SK-N-SH (cell line): ENCODE measurements at regions not wholly inside any gene's neighbourhood (a gene's known extent, or its start where the extent isn't known, plus 50 kb on each side); places are given as distances from the start of the nearest gene placed in this dataset.

Experiments
- CTCF ChIA-PET: fragments of 300-600, 350-600 bp; formaldehyde crosslinking; extraction: SDS; loops from one replicate; lab custom pipeline; 2021; lab: Yijun Ruan, JAX
- POLR2A ChIA-PET: fragments of 350-600 bp; sonication (Branson Sonifier 250); formaldehyde crosslinking; extraction: SDS; loops from one replicate; lab custom pipeline; 2020; ENCODE audit warnings: antibody characterized with exemption, inconsistent platforms; lab: Yijun Ruan, JAX
- DNase-seq: peaks from one replicate; pipeline ENCODE4 v3.0.0; 2012
- H2AFZ ChIP-seq: fragments of 200-600 bp; sonication (generic); 2 replicates; pipeline ENCODE4 v1.8.1; 2016; ENCODE audit warnings: antibody characterized with exemption, mild to moderate bottlenecking, low read depth
- H3F3A ChIP-seq: fragments of 200-600 bp; sonication (generic); replicated peaks from 2 replicates; pipeline ENCODE3; 2016; ENCODE audit warnings: antibody characterized with exemption, mild to moderate bottlenecking; ENCODE audit not compliant: insufficient read depth
- H3K27ac ChIP-seq, 2 experiments: fragments of 200-500 bp in 1 of 2; fragments of 200-600 bp in 1 of 2; sonication (Bioruptor generic) in 1 of 2; sonication (generic), shearing (Covaris generic) in 1 of 2; 2 replicates each; pipeline versions ENCODE4 v1.5.1 to v1.6.1; 2014 to 2016; ENCODE audit warnings: low read depth in 2 of 2, inconsistent platforms in 1 of 2, low read length in 1 of 2, mild to moderate bottlenecking in 1 of 2, mixed read lengths in 1 of 2
- H3K27me3 ChIP-seq: fragments of 200-600 bp; sonication (generic), shearing (Covaris generic); 2 replicates; pipeline ENCODE4 v1.6.1; 2016; ENCODE audit warnings: mixed run types; ENCODE audit not compliant: insufficient read depth
- H3K36me3 ChIP-seq, 2 experiments: fragments of 200-500 bp in 1 of 2; fragments of 200-600 bp in 1 of 2; sonication (Bioruptor generic) in 1 of 2; sonication (generic) in 1 of 2; replicated peaks in 1 of 2; 2 replicates each; pipeline versions ENCODE3 to v1.5.1; 2014 to 2016; ENCODE audit warnings: low read length in 1 of 2, mild to moderate bottlenecking in 1 of 2; ENCODE audit not compliant: insufficient read depth in 2 of 2, control insufficient read depth in 1 of 2
- H3K4me1 ChIP-seq, 2 experiments: fragments of 200-500 bp in 1 of 2; fragments of 200-600 bp in 1 of 2; sonication (Bioruptor generic) in 1 of 2; sonication (generic), shearing (Covaris generic) in 1 of 2; 2 replicates each; pipeline versions ENCODE4 v1.5.1 to v1.6.1; 2014 to 2016; ENCODE audit warnings: low read depth in 1 of 2, low read length in 1 of 2, mixed run types in 1 of 2; ENCODE audit not compliant: insufficient read depth in 2 of 2, control insufficient read depth in 1 of 2
- H3K4me2 ChIP-seq: fragments of 200-600 bp; sonication (generic), shearing (Covaris generic); 2 replicates; pipeline ENCODE4 v1.6.1; 2017; ENCODE audit warnings: mixed run types
- H3K4me3 ChIP-seq, 2 experiments: fragments of 200-500 bp in 1 of 2; fragments of 200-600 bp in 1 of 2; sonication (Bioruptor generic) in 1 of 2; sonication (generic), shearing (Covaris generic) in 1 of 2; 2 replicates each; pipeline versions ENCODE4 v1.5.1 to v1.8.1; 2014 to 2016; ENCODE audit warnings: low read depth in 2 of 2, inconsistent platforms in 1 of 2, low read length in 1 of 2, mild to moderate bottlenecking in 1 of 2, mixed read lengths in 1 of 2, moderate library complexity in 1 of 2
- H3K79me2 ChIP-seq: fragments of 200-600 bp; sonication (generic); 2 replicates; pipeline ENCODE4 v1.8.1; 2017; ENCODE audit warnings: mild to moderate bottlenecking; ENCODE audit not compliant: insufficient read depth
- H3K9ac ChIP-seq: fragments of 200-600 bp; sonication (generic); 2 replicates; pipeline ENCODE4 v1.6.1; 2017; ENCODE audit warnings: mixed run types
- H3K9me2 ChIP-seq: fragments of 200-600 bp; sonication (generic); 2 replicates; pipeline ENCODE4 v1.6.1; 2017; ENCODE audit warnings: mixed run types
- H3K9me3 ChIP-seq: fragments of 200-600 bp; sonication (generic); 2 replicates; pipeline ENCODE4 v1.6.1; 2017; ENCODE audit warnings: mixed run types, mild to moderate bottlenecking, moderate library complexity
- H4K20me1 ChIP-seq: fragments of 200-600 bp; sonication (generic); 2 replicates; pipeline ENCODE4 v1.6.1; 2017; ENCODE audit warnings: mild to moderate bottlenecking, mixed run types; ENCODE audit not compliant: insufficient read depth
- CHD2 ChIP-seq: fragments of 150-350 bp; IDR thresholded peaks from 2 replicates; pipeline ENCODE4 v1.6.1; 2018; ENCODE audit warnings: low read length; ENCODE audit not compliant: partially characterized antibody
- ELF1 ChIP-seq: IDR thresholded peaks from 2 replicates; pipeline ENCODE4 v1.4.0; 2012
- EZH2phosphoT487 ChIP-seq: fragments of 200-600 bp; sonication (generic); IDR thresholded peaks from 2 replicates; pipeline ENCODE4 v1.6.1; 2017; ENCODE audit warnings: low read depth, mixed run types, mild to moderate bottlenecking, antibody characterized with exemption, moderate library complexity, borderline replicate concordance
- FOXJ3 ChIP-seq: sonication (generic); formaldehyde crosslinking; IDR thresholded peaks from 2 replicates; pipeline ENCODE4 v1.5.1; 2020; ENCODE audit warnings: mild to moderate bottlenecking, missing genetic modification reagents
- GATA2 ChIP-seq: sonication (generic); formaldehyde crosslinking; IDR thresholded peaks from 2 replicates; pipeline ENCODE4 v1.5.0; 2020; ENCODE audit warnings: mild to moderate bottlenecking, missing genetic modification reagents
- JUND ChIP-seq: IDR thresholded peaks from 2 replicates; pipeline ENCODE4 v1.4.0; 2012
- NRF1 ChIP-seq: IDR thresholded peaks from 2 replicates; pipeline ENCODE4 v1.6.1; 2012; ENCODE audit warnings: low read depth, mild to moderate bottlenecking, low read length
- POLR2AphosphoS5 ChIP-seq: IDR thresholded peaks from 2 replicates; pipeline ENCODE4 v1.6.1; 2012; ENCODE audit warnings: low read depth, low read length
- RFX5 ChIP-seq: IDR thresholded peaks from 2 replicates; pipeline ENCODE4 v1.6.1; 2012; ENCODE audit warnings: mild to moderate bottlenecking, improper control_type of control experiment, low read length
- SIN3A ChIP-seq: IDR thresholded peaks from 2 replicates; pipeline ENCODE4 v1.6.1; 2012; ENCODE audit warnings: low read depth, mild to moderate bottlenecking, low read length, moderate library complexity, borderline replicate concordance
- TAF1 ChIP-seq: IDR thresholded peaks from 2 replicates; pipeline ENCODE4 v1.6.1; 2012; ENCODE audit warnings: low read depth, mild to moderate bottlenecking, low read length, moderate library complexity, borderline replicate concordance
- USF1 ChIP-seq: IDR thresholded peaks from 2 replicates; pipeline ENCODE4 v1.4.0; 2012; ENCODE audit warnings: low read depth, borderline replicate concordance
- WGBS: methylation state at CpG from one replicate; pipeline ENCODE4 v1.1.6; 2017; ENCODE audit warnings: low lambda C conversion rate; 5-methylcytosine and 5-hydroxymethylcytosine counted together
- TF ChIP-seq, protein P1 (sequence below): IDR thresholded peaks from 2 replicates; pipeline ENCODE4; 2012
- TF ChIP-seq, protein P2 (sequence below): fragments of 150-350 bp; IDR thresholded peaks from 2 replicates; pipeline ENCODE4 v1.6.1; 2017; ENCODE audit warnings: antibody characterized with exemption, low read length, low read depth, borderline replicate concordance
- TF ChIP-seq, protein P3 (sequence below): fragments of 150-350 bp; IDR thresholded peaks from 2 replicates; pipeline ENCODE4 v1.6.1; 2016; ENCODE audit warnings: mild to moderate bottlenecking, low read depth, low read length

- no peak overlapping the region for H3K4me2 ChIP-seq
- peaks cover 0 to 10% of the 10 kb centered on the region in 2 experiments; a peak in 2 of 4 replicates for H3K4me1 ChIP-seq
- no peaks in the 10 kb centered on the region for H3K36me3 ChIP-seq
- DNase-seq = no peak
- no peaks in the 10 kb centered on the region for H3K27me3 ChIP-seq
- no peak overlapping the region for H2AFZ ChIP-seq
- ChIA-PET POLR2A (no interaction called here), CTCF (no interaction called here)
- H3K9me2 ChIP-seq = no peaks in the 10 kb centered on the region
- H3F3A ChIP-seq = no peaks in the 10 kb centered on the region
- 71% methylated on average over 3 of the region's 3 CpGs for WGBS
- no peak overlapping the region for H3K9ac ChIP-seq
- H3K79me2 ChIP-seq = no peaks in the 10 kb centered on the region
- 0 out of 2 replicates have a peak, but pooled peaks cover 7% of the 10 kb centered on the region for H3K9me3 ChIP-seq
- no peak overlapping the region for H3K4me3 ChIP-seq
- no peaks in the 10 kb centered on the region for H4K20me1 ChIP-seq
- TF ChIP-seq POLR2AphosphoS5 (no peak), NRF1 (no peak), FOXJ3 (CRISPR knock-in tag) (no peak)
- H3K27ac ChIP-seq = peak overlapping the region in 1 of 2 experiments; percentile 62; a peak in 2 of 4 replicates
Measured at GRCh38 chr16:64136743-64137142, 985.1 kb downstream of the CDH11 start.

DNA sequence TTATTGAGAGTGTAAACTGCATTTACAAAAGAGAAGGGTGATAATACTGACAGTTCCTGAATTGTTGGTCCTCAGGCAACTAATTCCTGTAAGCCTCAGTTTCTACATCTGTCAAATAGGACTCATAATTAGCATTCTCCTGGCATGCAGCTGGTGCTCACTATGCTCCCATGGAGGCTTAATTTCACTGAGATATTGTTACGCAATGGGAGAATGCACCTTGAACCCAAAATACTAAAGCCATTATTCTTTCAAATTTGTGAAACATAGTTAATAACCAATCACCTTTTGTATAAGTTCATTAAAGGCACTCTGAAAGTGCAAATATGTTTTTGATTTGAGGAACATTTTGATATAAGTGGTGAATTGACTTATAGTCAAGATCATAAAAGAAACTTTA is 985.5 kb downstream of the CDH11 start:
- POLR2A ChIA-PET = no interaction called here
- H3K4me1 ChIP-seq = peaks cover 0 to 10% of the 10 kb centered on the region in 2 experiments; a peak in 2 of 4 replicates
- H3K27ac ChIP-seq = peak overlapping the region in 1 of 2 experiments; percentile 50; a peak in 2 of 4 replicates
- H3K79me2 ChIP-seq = no peaks in the 10 kb centered on the region
- no peaks in the 10 kb centered on the region for H3K9me2 ChIP-seq
- CTCF ChIA-PET = no interaction called here
- no peak overlapping the region for H3K4me2 ChIP-seq
- H4K20me1 ChIP-seq = no peaks in the 10 kb centered on the region
- 94% methylated on average over 1 of the region's 1 CpG for WGBS
- no peak overlapping the region for H3K4me3 ChIP-seq
- no peaks in the 10 kb centered on the region for H3F3A ChIP-seq
- H2AFZ ChIP-seq = no peak overlapping the region
- no peak overlapping the region for H3K9ac ChIP-seq
- H3K36me3 ChIP-seq = no peaks in the 10 kb centered on the region
- TF ChIP-seq, protein P1, sequence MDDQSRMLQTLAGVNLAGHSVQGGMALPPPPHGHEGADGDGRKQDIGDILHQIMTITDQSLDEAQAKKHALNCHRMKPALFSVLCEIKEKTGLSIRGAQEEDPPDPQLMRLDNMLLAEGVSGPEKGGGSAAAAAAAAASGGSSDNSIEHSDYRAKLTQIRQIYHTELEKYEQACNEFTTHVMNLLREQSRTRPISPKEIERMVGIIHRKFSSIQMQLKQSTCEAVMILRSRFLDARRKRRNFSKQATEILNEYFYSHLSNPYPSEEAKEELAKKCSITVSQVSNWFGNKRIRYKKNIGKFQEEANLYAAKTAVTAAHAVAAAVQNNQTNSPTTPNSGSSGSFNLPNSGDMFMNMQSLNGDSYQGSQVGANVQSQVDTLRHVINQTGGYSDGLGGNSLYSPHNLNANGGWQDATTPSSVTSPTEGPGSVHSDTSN = no peak
- TF ChIP-seq USF1 (no peak), GATA2 (no peak), EZH2phosphoT487 (no peak)
- H3K27me3 ChIP-seq = no peaks in the 10 kb centered on the region
- H3K9me3 ChIP-seq = 0 out of 2 replicates have a peak, but pooled peaks cover 7% of the 10 kb centered on the region
- DNase-seq = no peak

DNA sequence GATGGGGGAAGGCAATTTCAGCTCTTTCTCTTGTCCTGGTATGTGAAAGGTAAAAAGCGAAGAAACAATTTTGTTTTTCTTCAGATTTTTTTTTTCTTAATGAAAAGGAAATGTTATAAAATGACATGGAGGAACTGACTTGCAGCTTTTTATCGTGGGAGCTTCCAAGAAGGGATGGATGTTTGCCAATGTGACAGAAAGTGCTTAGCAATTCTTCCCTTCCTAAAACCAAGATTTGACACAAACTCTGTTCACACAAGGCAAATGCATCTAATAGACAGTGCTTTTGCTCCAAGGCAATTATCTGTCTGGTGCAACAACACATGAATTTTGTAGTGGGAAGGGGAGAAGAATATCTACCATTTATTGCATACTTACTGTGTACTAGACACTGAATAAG is 988.5 kb downstream of the CDH11 start:
- CTCF ChIA-PET = interaction anchor here (0.7 kb wide), 1 partner anchor 19 kb away, joined by 3 read pairs; no protein-coding TSS in a partner anchor
- H3K9me2 ChIP-seq = no peaks in the 10 kb centered on the region
- no peak overlapping the region for H3K4me3 ChIP-seq
- no peaks in the 10 kb centered on the region for H3K9me3 ChIP-seq
- WGBS = 82% methylated on average over 2 of the region's 2 CpGs
- 0 out of 2 replicates have a peak overlapping the region, but pooled peaks have one; percentile 9 for H2AFZ ChIP-seq
- no peaks in the 10 kb centered on the region for H4K20me1 ChIP-seq
- no peaks in the 10 kb centered on the region for H3K36me3 ChIP-seq
- H3K9ac ChIP-seq = no peak overlapping the region
- POLR2A ChIA-PET = no interaction called here
- H3K27me3 ChIP-seq = no peaks in the 10 kb centered on the region
- H3F3A ChIP-seq = no peaks in the 10 kb centered on the region
- no peak overlapping the region for H3K4me2 ChIP-seq
- no peak for DNase-seq
- peaks cover 0 to 10% of the 10 kb centered on the region in 2 experiments; a peak in 2 of 4 replicates for H3K4me1 ChIP-seq
- H3K27ac ChIP-seq = peak overlapping the region in 1 of 2 experiments; percentile 43; a peak in 2 of 4 replicates
- H3K79me2 ChIP-seq = no peaks in the 10 kb centered on the region
- no peak for TF ChIP-seq TAF1
- TF ChIP-seq, protein P2, sequence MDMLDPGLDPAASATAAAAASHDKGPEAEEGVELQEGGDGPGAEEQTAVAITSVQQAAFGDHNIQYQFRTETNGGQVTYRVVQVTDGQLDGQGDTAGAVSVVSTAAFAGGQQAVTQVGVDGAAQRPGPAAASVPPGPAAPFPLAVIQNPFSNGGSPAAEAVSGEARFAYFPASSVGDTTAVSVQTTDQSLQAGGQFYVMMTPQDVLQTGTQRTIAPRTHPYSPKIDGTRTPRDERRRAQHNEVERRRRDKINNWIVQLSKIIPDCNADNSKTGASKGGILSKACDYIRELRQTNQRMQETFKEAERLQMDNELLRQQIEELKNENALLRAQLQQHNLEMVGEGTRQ = no peak
- no peak for TF ChIP-seq ELF1
- no peak for TF ChIP-seq SIN3A
- TF ChIP-seq GATA2 = no peak
- TF ChIP-seq RFX5 = no peak
- TF ChIP-seq FOXJ3 (CRISPR knock-in tag) = no peak
- TF ChIP-seq CHD2 = no peak
- TF ChIP-seq EZH2phosphoT487 = no peak
- no peak for TF ChIP-seq JUND
- TF ChIP-seq, protein P3, sequence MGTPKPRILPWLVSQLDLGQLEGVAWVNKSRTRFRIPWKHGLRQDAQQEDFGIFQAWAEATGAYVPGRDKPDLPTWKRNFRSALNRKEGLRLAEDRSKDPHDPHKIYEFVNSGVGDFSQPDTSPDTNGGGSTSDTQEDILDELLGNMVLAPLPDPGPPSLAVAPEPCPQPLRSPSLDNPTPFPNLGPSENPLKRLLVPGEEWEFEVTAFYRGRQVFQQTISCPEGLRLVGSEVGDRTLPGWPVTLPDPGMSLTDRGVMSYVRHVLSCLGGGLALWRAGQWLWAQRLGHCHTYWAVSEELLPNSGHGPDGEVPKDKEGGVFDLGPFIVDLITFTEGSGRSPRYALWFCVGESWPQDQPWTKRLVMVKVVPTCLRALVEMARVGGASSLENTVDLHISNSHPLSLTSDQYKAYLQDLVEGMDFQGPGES = no peak
